WTC11 (cell line): ENCODE measurements at regions not wholly inside any gene's neighbourhood (a gene's known extent, or its start where the extent isn't known, plus 50 kb on each side); places are given as distances from the start of the nearest gene placed in this dataset.
"Not testable (repeated sequence)": the region's sequence is repeated elsewhere in the genome, so short reads cannot be mapped to it uniquely, and the experiment has no call there.

Experiments
- ATAC-seq: fragments of 200-7000 bp; cut with Tn5 transposase; 2 replicates; pipeline ENCODE4 v1.10.0; 2021; ENCODE audit warnings: mild to moderate bottlenecking, moderate library complexity
- CTCF ChIA-PET: fragments of 300-600 bp; sonication (Branson Sonifier 250); formaldehyde crosslinking; loops from one replicate; lab custom pipeline; 2021; ENCODE audit warnings: antibody characterized with exemption; lab: Charles Lee
- POLR2A ChIA-PET: fragments of 350-600 bp; sonication (Branson Sonifier 250); formaldehyde crosslinking; loops from one replicate; lab custom pipeline; 2021; ENCODE audit warnings: antibody characterized with exemption; lab: Charles Lee
- DNase-seq: peaks from one replicate; pipeline ENCODE4 v3.0.0; 2021; ENCODE audit warnings: low spot score
- H3K27ac Mint-ChIP-seq: 2 replicates; pipeline ENCODE4 v1.8.0; 2021; ENCODE audit warnings: mixed read lengths
- H3K27me3 Mint-ChIP-seq: 2 replicates; pipeline ENCODE4 v1.8.0; 2021; ENCODE audit warnings: low read depth, mild to moderate bottlenecking, moderate library complexity, mixed read lengths
- H3K36me3 Mint-ChIP-seq: 2 replicates; pipeline ENCODE4 v1.8.0; 2021; ENCODE audit warnings: mixed read lengths
- H3K4me1 Mint-ChIP-seq: 2 replicates; pipeline ENCODE4 v1.8.0; 2022; ENCODE audit warnings: mixed read lengths
- H3K4me3 Mint-ChIP-seq: 2 replicates; pipeline ENCODE4 v1.8.0; 2021; ENCODE audit warnings: mild to moderate bottlenecking, moderate library complexity, mixed read lengths
- H3K9me3 Mint-ChIP-seq: 2 replicates; pipeline ENCODE4 v1.8.0; 2021; ENCODE audit warnings: mixed read lengths
- ATF2 ChIP-seq: sonication (generic); formaldehyde crosslinking; IDR thresholded peaks from 2 replicates; pipeline ENCODE4 v1.8.1; 2022; ENCODE audit warnings: low read depth, missing genetic modification reagents, borderline replicate concordance
- CBFB ChIP-seq: sonication (generic); formaldehyde crosslinking; IDR thresholded peaks from 2 replicates; pipeline ENCODE4 v1.8.1; 2022; ENCODE audit warnings: mild to moderate bottlenecking, low read depth, missing genetic modification reagents
- CREM ChIP-seq: sonication (generic); formaldehyde crosslinking; IDR thresholded peaks from 2 replicates; pipeline ENCODE4 v1.8.1; 2022; ENCODE audit warnings: mild to moderate bottlenecking, missing genetic modification reagents, moderate library complexity
- GTF2I ChIP-seq: fragments of 250-450 bp; sonication (Bioruptor Pico); conservative IDR thresholded peaks from 2 replicates; pipeline ENCODE4 v1.4.0; 2021; ENCODE audit warnings: mild to moderate bottlenecking
- MAX ChIP-seq: sonication (generic); formaldehyde crosslinking; IDR thresholded peaks from 2 replicates; pipeline ENCODE4 v1.8.0; 2022; ENCODE audit warnings: mild to moderate bottlenecking, missing genetic modification reagents
- NFYB ChIP-seq: sonication (generic); formaldehyde crosslinking; conservative IDR thresholded peaks from 2 replicates; pipeline ENCODE4 v1.8.0; 2022; ENCODE audit warnings: low read depth, missing genetic modification reagents
- NR1H2 ChIP-seq: sonication (generic); formaldehyde crosslinking; IDR thresholded peaks from 2 replicates; pipeline ENCODE4 v1.9.0; 2021; ENCODE audit warnings: mild to moderate bottlenecking, moderate library complexity, missing genetic modification reagents
- PREB ChIP-seq: sonication (generic); formaldehyde crosslinking; IDR thresholded peaks from 2 replicates; pipeline ENCODE4 v1.8.1; 2022; ENCODE audit warnings: mild to moderate bottlenecking, missing genetic modification reagents, moderate library complexity, borderline replicate concordance
- PRRX2 ChIP-seq: fragments of 250-450 bp; sonication (Bioruptor Pico); IDR thresholded peaks from 2 replicates; pipeline ENCODE4 v1.8.0; 2021; ENCODE audit warnings: mild to moderate bottlenecking
- STAT6 ChIP-seq: sonication (generic); formaldehyde crosslinking; conservative IDR thresholded peaks from 2 replicates; pipeline ENCODE4 v1.8.1; 2023; ENCODE audit warnings: mild to moderate bottlenecking, low read depth, missing genetic modification reagents, moderate library complexity
- ZMAT4 ChIP-seq: fragments of 250-450 bp; sonication (Bioruptor Pico); IDR thresholded peaks from 2 replicates; pipeline ENCODE4 v1.9.0; 2021; ENCODE audit warnings: mild to moderate bottlenecking
- ZNF232 ChIP-seq: sonication (generic); formaldehyde crosslinking; IDR thresholded peaks from 2 replicates; pipeline ENCODE4 v1.8.0; 2022; ENCODE audit warnings: mild to moderate bottlenecking, missing genetic modification reagents
- ZNF512 ChIP-seq: sonication (generic); formaldehyde crosslinking; IDR thresholded peaks from 2 replicates; pipeline ENCODE4 v1.8.1; 2022; ENCODE audit warnings: missing genetic modification reagents, borderline replicate concordance
- ZNF532 ChIP-seq: fragments of 250-450 bp; sonication (Bioruptor Pico); IDR thresholded peaks from 2 replicates; pipeline ENCODE4 v1.9.0; 2021; ENCODE audit warnings: mild to moderate bottlenecking, borderline replicate concordance

GRCh38 chr10:53161231-53161630 is 388.6 kb upstream of the MBL2 start:
- no peak for ATAC-seq
- Mint-ChIP-seq H3K4me1 (no peaks in the 10 kb centered on the region), H3K36me3 (peaks cover 10% of the 10 kb centered on the region), H3K4me3 (no peak overlapping the region), H3K9me3 (peaks cover 24% of the 10 kb centered on the region), H3K27me3 (no peaks in the 10 kb centered on the region), H3K27ac (no peak overlapping the region)
- ChIA-PET CTCF (no interaction called here), POLR2A (no interaction called here)
- DNase-seq = no peak
- TF ChIP-seq ZMAT4 (CRISPR knock-in tag) (no peak), ZNF512 (no peak), PRRX2 (no peak), CREM (CRISPR knock-in tag) (no peak), MAX (no peak), NR1H2 (CRISPR knock-in tag) (no peak), ZNF532 (CRISPR knock-in tag) (no peak)

- Mint-ChIP-seq H3K9me3 (peaks cover 40% of the 10 kb centered on the region), H3K36me3 (peaks cover 27% of the 10 kb centered on the region), H3K27me3 (peaks cover 30% of the 10 kb centered on the region)
- ATAC-seq, CTCF ChIA-PET, H3K4me1 Mint-ChIP-seq, POLR2A ChIA-PET, H3K4me3 Mint-ChIP-seq, H3K27ac Mint-ChIP-seq: not testable (repeated sequence)
- peak; percentile 57 for DNase-seq
Measured at GRCh38 chr10:53155674-53156073, 383.1 kb upstream of the MBL2 start.

- Mint-ChIP-seq H3K27ac (no peak overlapping the region), H3K9me3 (peaks cover 37% of the 10 kb centered on the region), H3K27me3 (peaks cover 48% of the 10 kb centered on the region), H3K4me1 (peaks cover 8% of the 10 kb centered on the region), H3K4me3 (no peak overlapping the region), H3K36me3 (peaks cover 27% of the 10 kb centered on the region)
- ChIA-PET CTCF (no interaction called here), POLR2A (no interaction called here)
- ATAC-seq (no peak), DNase-seq (no peak)
- TF ChIP-seq PREB (CRISPR knock-in tag) (no peak), MAX (no peak), STAT6 (CRISPR knock-in tag) (no peak), CBFB (CRISPR knock-in tag) (no peak), NFYB (CRISPR knock-in tag) (no peak), ZNF232 (no peak), ZNF512 (no peak), ATF2 (CRISPR knock-in tag) (no peak), GTF2I (no peak)
Measured at GRCh38 chr10:53153831-53154230, 381.2 kb upstream of the MBL2 start.
